HL-60 (cell line): ENCODE measurements at regions not wholly inside any gene's neighbourhood (a gene's known extent, or its start where the extent isn't known, plus 50 kb on each side); places are given as distances from the start of the nearest gene placed in this dataset. TPM values are rescaled to one million over a fixed set of nuclear protein-coding genes. Genes with fewer than 3 reads are reported as not detected.
A peak's percentile ranks its signal among the peaks of the same experiment; 100 is the strongest.
"Not testable (repeated sequence)": the region's sequence is repeated elsewhere in the genome, so short reads cannot be mapped to it uniquely, and the experiment has no call there.

ENCODE experiments used
- DNase-seq, 2 experiments: peaks; one replicate each; pipeline ENCODE4 v3.0.0-alpha.2; 2010 to 2020; ENCODE audit warnings: low read depth in 1 of 2, low spot score in 1 of 2
- H3K27ac ChIP-seq: fragments of 250-450 bp; sonication (Bioruptor Pico); replicated peaks from 2 replicates; pipeline ENCODE4 v1.5.1; 2020; ENCODE audit warnings: mild to moderate bottlenecking, moderate library complexity
- H3K27me3 ChIP-seq: fragments of 250-450 bp; sonication (Bioruptor Pico); 2 replicates; pipeline ENCODE4 v1.5.1; 2021; ENCODE audit warnings: mild to moderate bottlenecking, moderate library complexity; ENCODE audit not compliant: insufficient read depth, poor library complexity, severe bottlenecking
- H3K4me3 ChIP-seq: replicated peaks from 2 replicates; pipeline ENCODE4 v1.5.1; 2011; ENCODE audit warnings: mild to moderate bottlenecking, control low read depth, low read length; ENCODE audit not compliant: insufficient read depth
- POLR2AphosphoS5 ChIP-seq: IDR thresholded peaks from 2 replicates; pipeline ENCODE4 v1.6.1; 2012; ENCODE audit warnings: low read depth
- microRNA-seq: library from miRNA; unstranded; fragments of <30 nt; microRNA quantifications from one replicate; pipeline ENCODE4, GENCODE V29; 2018

GRCh38 chr7:56910973-56911372 lies 221.3 kb downstream of the ZNF479 start:
- not testable (repeated sequence) for H3K4me3 ChIP-seq, H3K27ac ChIP-seq, H3K27me3 ChIP-seq
- DNase-seq: peak in 1 of 2 experiments; percentile 82
- TF ChIP-seq POLR2AphosphoS5: 0 out of 2 replicates have a peak, but pooled peaks have one; percentile 28

- not testable (repeated sequence) for H3K4me3 ChIP-seq, DNase-seq, H3K27me3 ChIP-seq, H3K27ac ChIP-seq
Measured at GRCh38 chr7:56889454-56889853, 242.8 kb downstream of the ZNF479 start.

GRCh38 chr7:56885132-56885531 lies 247.1 kb downstream of the ZNF479 start:
- H3K27ac ChIP-seq, H3K27me3 ChIP-seq, H3K4me3 ChIP-seq: not testable (repeated sequence)
- DNase-seq: peak in 1 of 2 experiments; percentile 3

GRCh38 chr7:56882318-56882717 lies 249.9 kb downstream of the ZNF479 start:
- DNase-seq, H3K27ac ChIP-seq, H3K4me3 ChIP-seq, H3K27me3 ChIP-seq: not testable (repeated sequence)

Small RNA genes lying in the stretch of these regions (microRNA-seq; reads per million reads assigned to microRNA genes)
- gene MIR4283-1: not detected
